ENCODE measurements at regions not wholly inside any gene's neighbourhood (a gene's known extent, or its start where the extent isn't known, plus 50 kb on each side); places are given as distances from the start of the nearest gene placed in this dataset.
"Not testable (repeated sequence)": the region's sequence is repeated elsewhere in the genome, so short reads cannot be mapped to it uniquely, and the experiment has no call there.

- H3K4me2 ChIP-seq = no peak overlapping the region
- H3K9me3 ChIP-seq = peaks cover 7% of the 10 kb centered on the region; the same call in 1 of the 2 replicates
- H4K20me1 ChIP-seq = no peaks in the 10 kb centered on the region
- H3K27me3 ChIP-seq = peaks cover 43% of the 10 kb centered on the region
- no peak for TF ChIP-seq Cebpa-rat (IDR thresholded peaks at IDR 0.05)
- H3K27ac ChIP-seq = no peak overlapping the region
- H3K4me1 ChIP-seq = peaks cover 15% of the 10 kb centered on the region
- H3K4me3 ChIP-seq = no peak overlapping the region
- no peak overlapping the region for H3K9ac ChIP-seq
- no peaks in the 10 kb centered on the region for H3K36me3 ChIP-seq
Measured at GRCh38 chrX:64580605-64581004, 185.4 kb upstream of the MTMR8 start.

- H3K4me2 ChIP-seq = peak overlapping the region; percentile 7; the same call in 1 of the 2 replicates
Measured at GRCh38 chrX:64580035-64580434, 184.8 kb upstream of the MTMR8 start.

GRCh38 chrX:64571011-64571410 is 175.8 kb upstream of the MTMR8 start:
- no peak overlapping the region for H3K4me2 ChIP-seq
- no peak overlapping the region for H3K27ac ChIP-seq
- H4K20me1 ChIP-seq = no peaks in the 10 kb centered on the region
- H3K36me3 ChIP-seq = no peaks in the 10 kb centered on the region
- H3K27me3 ChIP-seq = no peaks in the 10 kb centered on the region
- no peak overlapping the region for H3K9ac ChIP-seq
- H3K4me3 ChIP-seq = no peak overlapping the region
- H3K4me1 ChIP-seq = no peaks in the 10 kb centered on the region
- no peak for TF ChIP-seq Cebpa-rat (IDR thresholded peaks at IDR 0.05)
- H3K9me3 ChIP-seq = peaks cover 19% of the 10 kb centered on the region

More at GRCh38 chrX:64580035-64580434, 184.8 kb upstream of the MTMR8 start:
- TF ChIP-seq Cebpa-rat (IDR thresholded peaks at IDR 0.05) = no peak
- Histone ChIP-seq H4K20me1 (no peaks in the 10 kb centered on the region), H3K27me3 (peaks cover 43% of the 10 kb centered on the region), H3K4me3 (no peak overlapping the region), H3K9ac (no peak overlapping the region), H3K36me3 (no peaks in the 10 kb centered on the region), H3K9me3 (peaks cover 12% of the 10 kb centered on the region; the same call in 1 of the 2 replicates), H3K4me1 (peaks cover 15% of the 10 kb centered on the region), H3K27ac (no peak overlapping the region)

- H3K4me2 ChIP-seq = no peak overlapping the region
- no peaks in the 10 kb centered on the region for H3K36me3 ChIP-seq
- H4K20me1 ChIP-seq = no peaks in the 10 kb centered on the region
- H3K27me3 ChIP-seq = no peaks in the 10 kb centered on the region
- H3K4me1 ChIP-seq = no peaks in the 10 kb centered on the region
- no peak for TF ChIP-seq Cebpa-rat (IDR thresholded peaks at IDR 0.05)
- H3K4me3 ChIP-seq = no peak overlapping the region
- no peak overlapping the region for H3K27ac ChIP-seq
- no peak overlapping the region for H3K9ac ChIP-seq
- peaks cover 13% of the 10 kb centered on the region for H3K9me3 ChIP-seq
Measured at GRCh38 chrX:64570204-64570603, 175.0 kb upstream of the MTMR8 start.

GRCh38 chrX:64565348-64565747 is 170.1 kb upstream of the MTMR8 start:
- not testable (repeated sequence) for H3K4me3 ChIP-seq, H3K27me3 ChIP-seq, H3K4me2 ChIP-seq, H3K9me3 ChIP-seq, H3K36me3 ChIP-seq, H3K9ac ChIP-seq, H3K4me1 ChIP-seq, H4K20me1 ChIP-seq, H3K27ac ChIP-seq

- H3K4me1 ChIP-seq, H3K9ac ChIP-seq, H3K36me3 ChIP-seq, H3K27me3 ChIP-seq, H3K4me2 ChIP-seq, H3K4me3 ChIP-seq, H3K9me3 ChIP-seq, H3K27ac ChIP-seq, H4K20me1 ChIP-seq: not testable (repeated sequence)
Measured at GRCh38 chrX:64549236-64549635, 154.0 kb upstream of the MTMR8 start.

- no peak for TF ChIP-seq Cebpa-rat (IDR thresholded peaks at IDR 0.05)
- Histone ChIP-seq H3K27ac (no peak overlapping the region), H3K4me1 (no peaks in the 10 kb centered on the region)
Measured at GRCh38 chrX:64536736-64537135, 141.5 kb upstream of the MTMR8 start.

More at GRCh38 chrX:64536736-64537135, 141.5 kb upstream of the MTMR8 start:
- H3K36me3 ChIP-seq = no peaks in the 10 kb centered on the region
- H3K4me2 ChIP-seq = no peak overlapping the region
- no peaks in the 10 kb centered on the region for H3K9me3 ChIP-seq
- no peaks in the 10 kb centered on the region for H3K27me3 ChIP-seq
- H4K20me1 ChIP-seq = no peaks in the 10 kb centered on the region
- H3K4me3 ChIP-seq = no peak overlapping the region
- H3K9ac ChIP-seq = no peak overlapping the region
